HG03108 (cell line): ENCODE measurements at regions not wholly inside any gene's neighbourhood (a gene's known extent, or its start where the extent isn't known, plus 50 kb on each side); places are given as distances from the start of the nearest gene placed in this dataset.

Source experiments
- ATAC-seq: cut with Tn5 transposase; IDR thresholded peaks from one replicate; pipeline ENCODE4 v1.9.1; 2021; ENCODE audit warnings: moderate library complexity; ENCODE audit not compliant: unreplicated experiment

GRCh38 chr2:66382091-66382490 is 52.8 kb upstream of the MEIS1 start:
- ATAC-seq = no peak

DNA sequence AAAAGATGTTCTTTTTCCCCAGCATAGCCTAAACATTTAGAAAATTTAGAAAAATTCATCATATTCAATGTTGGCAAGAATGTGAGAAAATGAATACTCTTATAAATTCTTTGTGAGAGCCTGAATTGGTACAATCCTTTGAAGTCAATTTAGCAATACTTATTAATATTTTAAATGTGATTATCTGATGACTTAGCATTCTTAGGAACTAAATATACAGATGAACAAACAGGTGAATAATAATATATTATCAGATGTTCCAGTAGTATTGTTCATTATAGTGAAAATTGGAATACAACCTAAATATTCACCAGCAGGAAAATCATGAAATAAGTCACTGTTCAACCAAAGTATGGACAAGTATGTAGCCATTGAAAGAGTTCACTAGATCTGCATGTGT is 55.5 kb upstream of the MEIS1 start:
- ATAC-seq = no peak

DNA sequence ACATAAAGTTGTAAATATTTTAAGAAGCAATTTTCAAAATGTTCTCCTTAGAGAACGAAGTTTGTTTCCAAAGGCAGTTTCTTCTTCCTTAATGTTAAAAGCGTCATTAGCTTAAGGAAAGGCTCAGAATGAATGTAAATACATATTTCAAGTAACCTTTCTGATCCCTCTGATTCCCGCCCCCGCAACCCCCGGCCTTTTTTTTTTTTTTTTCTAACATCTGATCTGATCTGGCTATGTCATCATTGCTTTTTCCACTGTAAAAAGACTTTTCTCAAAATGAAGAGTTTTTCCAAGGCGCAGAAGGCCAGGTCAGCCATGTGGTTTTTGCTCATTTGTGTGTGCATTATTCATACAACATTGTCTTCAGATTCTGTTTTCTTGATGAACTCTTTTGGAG is 57.1 kb upstream of the MEIS1 start:
- no peak for ATAC-seq

- no peak for ATAC-seq
These were observed 64.1 kb upstream of the MEIS1 start for GRCh38 chr2:66370824-66371223.

GRCh38 chr2:66366619-66367018 is 68.3 kb upstream of the MEIS1 start:
- no peak for ATAC-seq

DNA sequence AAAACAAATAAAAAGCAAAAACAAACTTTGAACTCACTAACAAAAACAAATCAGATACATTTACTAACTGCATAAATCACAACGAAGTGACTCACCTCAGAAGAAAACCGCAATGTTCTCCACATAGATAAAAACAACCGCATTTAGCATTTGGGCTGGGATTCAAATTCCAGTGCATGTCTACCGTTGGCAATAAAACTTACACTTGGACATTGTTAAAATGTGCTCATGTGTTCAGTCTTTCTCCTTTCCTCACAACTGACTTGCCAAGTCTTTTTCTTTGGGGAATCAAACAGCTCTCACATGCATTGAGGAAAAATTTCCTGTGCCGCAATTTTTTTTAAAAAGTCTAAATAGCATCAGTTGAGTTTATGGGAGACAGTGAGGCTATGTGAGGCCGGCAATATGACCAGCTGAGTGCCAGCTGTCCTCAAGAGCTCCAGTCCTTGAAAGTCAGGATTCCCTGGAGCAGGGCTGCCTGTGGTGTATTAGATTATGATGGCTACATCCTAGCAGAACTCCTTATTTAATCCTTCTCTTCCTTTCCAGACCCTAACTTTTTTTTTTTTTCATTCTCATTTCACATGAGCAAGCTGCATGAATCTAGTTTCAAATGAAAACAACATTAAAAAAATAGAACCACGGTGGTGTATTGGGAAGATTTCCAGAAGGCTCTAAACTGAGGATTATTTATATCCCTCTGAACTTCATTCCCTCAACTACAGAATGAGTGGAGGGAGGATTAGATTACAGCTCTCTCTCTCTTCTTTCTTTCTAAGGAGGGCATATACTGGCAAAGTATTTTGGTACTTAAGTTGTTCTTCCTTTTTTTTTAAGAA is 70.2 kb upstream of the MEIS1 start:
- no peak for ATAC-seq

DNA sequence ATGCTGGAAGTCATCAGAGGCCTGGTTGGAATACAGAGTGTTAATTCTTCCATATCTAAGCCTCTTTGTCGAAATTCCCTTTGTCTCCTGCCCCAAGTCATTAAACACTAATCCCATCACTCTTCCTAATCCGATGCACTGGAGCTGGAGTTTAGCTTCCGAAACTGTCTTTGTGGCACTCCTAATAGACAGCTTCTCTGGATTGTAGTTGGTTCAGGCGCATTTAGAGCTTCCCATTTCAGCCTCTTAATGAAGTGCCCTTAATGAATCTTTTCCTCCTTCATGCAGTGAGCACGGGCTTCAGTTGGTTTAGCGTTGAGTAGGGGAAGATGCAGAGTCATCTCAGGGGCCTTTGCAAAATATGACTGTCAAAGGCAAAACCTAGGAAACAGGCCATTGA is 72.2 kb upstream of the MEIS1 start:
- ATAC-seq = no peak

DNA sequence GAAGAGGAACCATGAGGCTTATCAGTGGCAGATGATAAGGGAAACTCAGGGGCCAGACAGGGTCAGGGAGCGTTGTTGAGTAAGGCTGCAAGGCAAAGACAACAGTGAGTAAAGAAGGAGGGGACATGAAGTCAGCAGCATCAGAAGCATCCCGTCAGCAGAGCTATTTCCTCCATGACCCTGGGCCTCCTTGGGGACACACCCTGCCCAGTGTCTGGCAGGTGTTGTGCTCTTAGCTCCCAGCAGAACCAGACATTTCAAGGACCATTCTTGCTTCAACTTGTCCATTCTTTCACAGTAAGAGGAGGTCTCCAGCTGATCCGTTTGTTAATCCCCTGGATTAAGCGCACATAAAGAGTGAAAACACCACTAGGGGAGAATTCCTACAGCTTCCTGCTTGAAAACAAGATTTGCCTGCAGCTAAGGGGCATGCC is 88.7 kb upstream of the MEIS1 start:
- ATAC-seq = no peak

- no peak for ATAC-seq
These were observed 90.8 kb upstream of the MEIS1 start for GRCh38 chr2:66344087-66344663.

DNA sequence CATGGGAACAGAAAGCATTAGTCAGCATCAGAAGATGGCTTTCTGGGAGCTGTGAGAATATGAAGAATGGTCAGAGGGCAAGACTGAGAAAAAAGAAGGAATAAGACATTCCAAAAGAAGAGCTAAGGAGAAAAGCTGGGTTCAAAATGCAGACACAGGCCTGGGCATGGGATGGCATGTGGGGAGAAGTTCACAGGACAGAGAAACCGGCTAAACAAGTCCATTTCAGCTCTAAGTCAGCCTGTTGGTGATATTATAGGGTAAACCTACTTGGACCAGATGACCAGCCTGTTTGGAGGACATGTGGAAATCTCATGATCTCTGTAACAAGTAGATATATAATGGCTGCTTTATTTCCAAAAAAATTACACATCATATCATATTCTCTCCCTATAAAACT is 91.7 kb upstream of the MEIS1 start:
- no peak for ATAC-seq

- ATAC-seq = no peak
These were observed 94.4 kb upstream of the MEIS1 start for GRCh38 chr2:66340521-66340920.

DNA sequence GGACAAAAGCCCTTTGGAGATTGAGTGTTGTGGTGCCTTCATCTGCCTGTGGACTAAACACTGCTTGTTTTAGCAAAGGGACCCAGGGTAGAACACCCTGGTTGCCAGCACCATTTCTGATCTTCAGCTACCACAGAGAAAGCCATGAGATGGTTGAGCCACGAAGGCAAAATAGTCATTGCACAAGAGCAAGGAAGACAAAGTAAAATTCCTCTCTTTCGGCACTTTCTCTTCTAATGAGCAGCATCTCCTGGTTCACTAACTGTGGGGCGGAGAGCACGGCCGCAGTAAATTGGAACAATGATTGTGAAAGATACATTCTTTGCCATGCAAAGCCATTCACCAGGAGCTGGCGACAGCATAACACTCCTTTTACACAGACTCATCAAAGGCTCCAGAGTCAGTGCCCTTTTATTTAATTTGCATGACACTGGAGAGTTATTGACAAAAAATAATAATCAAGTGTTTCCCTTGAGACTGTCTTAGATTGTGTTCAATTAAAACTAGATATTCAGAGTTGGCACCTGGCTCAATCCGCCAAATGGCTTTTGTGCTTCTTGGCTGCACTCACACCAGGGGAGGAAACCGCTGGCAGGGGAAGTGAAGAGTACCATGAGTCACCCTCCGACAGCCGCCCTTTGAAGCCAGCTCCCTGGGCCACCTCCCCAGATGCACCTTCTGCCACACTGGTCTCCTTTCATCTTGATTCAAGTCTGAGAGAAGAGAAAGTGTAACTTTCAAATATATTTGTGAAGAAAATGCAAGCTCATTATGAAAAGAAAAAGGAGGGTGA is 100.5 kb upstream of the MEIS1 start:
- no peak for ATAC-seq

DNA sequence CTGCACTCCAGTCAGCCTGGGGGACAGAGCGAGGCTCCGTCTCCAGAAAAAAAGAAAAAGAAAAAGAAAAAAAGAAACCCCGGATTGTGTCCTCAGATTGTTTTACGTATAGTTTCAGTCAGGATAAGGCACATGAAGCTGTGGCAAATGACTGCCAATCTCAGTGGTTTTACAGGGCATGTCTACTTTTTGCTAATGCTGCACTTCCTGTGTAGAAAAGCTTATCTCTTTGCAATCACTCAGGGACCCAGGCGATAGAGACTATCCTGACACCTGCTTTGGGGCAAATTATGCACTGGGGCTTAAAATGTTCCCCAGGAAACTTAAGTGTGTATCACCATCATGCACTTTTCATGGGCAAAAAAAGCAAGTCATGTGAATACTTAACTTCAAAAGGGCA is 103.7 kb upstream of the MEIS1 start:
- no peak for ATAC-seq

DNA sequence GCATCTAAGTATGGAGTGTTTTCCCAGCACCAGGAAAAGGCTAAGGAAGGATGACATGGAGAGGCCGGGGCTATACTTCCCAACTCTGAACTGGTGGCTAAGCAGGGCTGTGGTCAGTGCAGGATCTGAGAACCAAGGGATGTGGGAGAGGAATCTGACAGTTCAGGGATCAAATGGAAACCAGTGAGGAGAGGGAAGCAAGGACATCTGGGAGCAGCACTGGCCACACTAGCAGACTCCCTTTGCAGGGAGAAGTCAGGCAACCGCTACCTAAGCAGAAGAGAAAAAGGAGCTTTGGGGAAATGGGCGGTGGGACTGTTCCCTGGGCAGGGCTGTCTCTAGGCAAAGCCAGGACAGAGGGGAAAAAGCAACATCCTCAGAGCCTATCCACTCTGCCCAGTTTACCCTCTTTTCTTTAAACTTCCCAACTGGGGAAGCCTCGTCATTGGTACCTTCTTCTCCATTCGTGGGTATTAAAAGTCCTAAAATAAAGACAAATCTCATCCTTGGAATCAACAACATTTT is 105.8 kb upstream of the MEIS1 start:
- ATAC-seq = no peak

GRCh38 chr2:66327066-66327740 is 107.7 kb upstream of the MEIS1 start:
- no peak for ATAC-seq

- ATAC-seq = no peak
These were observed 109.9 kb upstream of the MEIS1 start for GRCh38 chr2:66324909-66325528.

DNA sequence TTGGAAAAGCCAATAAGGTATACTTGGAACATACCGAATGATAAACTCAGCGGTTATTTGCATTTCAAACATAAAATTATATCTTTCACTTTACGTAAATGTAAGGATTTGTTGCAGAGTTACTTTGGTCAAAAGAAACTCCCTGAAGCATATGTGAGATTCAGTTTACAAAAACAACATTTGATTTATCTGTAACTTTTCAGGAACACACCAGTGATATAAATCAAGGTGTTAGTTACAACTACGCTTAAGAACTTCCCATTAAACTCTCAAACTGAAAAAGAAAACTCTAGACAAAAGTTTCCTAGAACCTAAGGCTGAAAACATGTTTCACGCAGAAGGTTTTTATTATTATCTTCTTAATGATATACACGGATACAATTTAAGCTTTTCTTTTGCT is 110.6 kb upstream of the MEIS1 start:
- no peak for ATAC-seq

DNA sequence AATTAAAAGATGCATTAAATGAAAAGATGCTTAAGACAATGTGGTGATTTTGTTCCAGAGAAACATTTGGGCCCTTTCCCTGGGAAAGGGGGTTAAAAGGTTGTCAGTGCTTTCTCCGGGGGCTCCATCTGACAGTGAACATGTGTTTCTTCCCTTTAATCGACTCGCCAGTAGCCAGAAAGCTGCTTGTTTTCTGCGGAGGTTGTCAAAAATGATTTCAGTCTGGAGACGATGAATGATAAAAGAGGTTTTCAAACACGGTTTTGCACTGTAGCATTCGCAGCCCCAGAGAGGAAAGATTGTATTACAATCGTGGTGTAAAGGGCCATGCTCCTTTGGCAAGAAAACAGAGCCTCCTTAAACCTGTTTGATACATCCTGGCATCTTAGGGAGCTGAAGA is 111.5 kb upstream of the MEIS1 start:
- ATAC-seq = no peak

- no peak for ATAC-seq
These were observed 112.2 kb upstream of the MEIS1 start for GRCh38 chr2:66322506-66323260.

DNA sequence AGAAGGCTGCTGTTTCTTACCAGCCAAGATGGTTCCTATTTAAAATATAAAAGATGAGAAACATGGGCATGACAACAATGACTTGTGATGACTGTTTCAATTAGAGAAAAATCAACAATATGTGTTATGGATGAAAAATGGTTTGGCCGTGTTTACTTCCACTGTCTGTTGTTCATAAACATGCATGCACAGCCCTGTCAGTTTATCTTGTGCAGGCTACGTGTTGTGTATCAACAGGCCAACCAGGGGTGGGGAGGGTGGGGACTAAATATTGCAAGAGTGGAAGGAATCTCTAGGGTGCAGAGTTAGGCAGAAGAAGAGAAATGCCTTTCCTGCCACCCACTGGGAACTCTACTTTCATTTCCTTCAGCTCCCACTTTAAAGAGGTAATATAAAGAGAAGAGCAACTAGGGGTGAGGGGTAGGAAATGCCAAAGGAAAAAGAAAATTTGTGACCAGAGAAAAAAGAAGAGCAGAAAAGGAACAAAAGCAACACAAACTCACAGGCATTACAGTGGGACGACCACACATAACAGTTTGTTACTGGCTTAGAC is 116.8 kb upstream of the MEIS1 start:
- no peak for ATAC-seq
